ENCODE measurements at regions not wholly inside any gene's neighbourhood (a gene's known extent, or its start where the extent isn't known, plus 50 kb on each side); places are given as distances from the start of the nearest gene placed in this dataset.

DNA sequence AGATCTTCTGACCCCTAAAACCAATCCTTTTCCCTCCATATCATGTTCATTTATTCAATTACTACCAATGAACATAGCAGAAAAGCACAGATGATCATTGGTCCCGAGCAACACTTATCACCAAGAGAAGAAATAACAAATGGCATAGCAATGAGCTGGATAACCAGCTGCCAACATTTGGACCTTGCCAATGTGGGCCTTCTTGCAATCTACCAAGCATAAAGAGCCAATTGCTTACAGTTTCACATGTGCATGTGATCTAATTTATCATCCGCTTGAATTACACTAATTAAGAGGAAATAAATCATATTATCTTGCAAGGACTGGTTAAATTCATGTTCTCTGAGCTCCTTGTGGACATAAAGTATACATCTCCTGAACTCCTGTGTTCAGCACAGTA is 134.8 kb upstream of the HMGA2 start:
- TF ChIP-seq, protein P1, sequence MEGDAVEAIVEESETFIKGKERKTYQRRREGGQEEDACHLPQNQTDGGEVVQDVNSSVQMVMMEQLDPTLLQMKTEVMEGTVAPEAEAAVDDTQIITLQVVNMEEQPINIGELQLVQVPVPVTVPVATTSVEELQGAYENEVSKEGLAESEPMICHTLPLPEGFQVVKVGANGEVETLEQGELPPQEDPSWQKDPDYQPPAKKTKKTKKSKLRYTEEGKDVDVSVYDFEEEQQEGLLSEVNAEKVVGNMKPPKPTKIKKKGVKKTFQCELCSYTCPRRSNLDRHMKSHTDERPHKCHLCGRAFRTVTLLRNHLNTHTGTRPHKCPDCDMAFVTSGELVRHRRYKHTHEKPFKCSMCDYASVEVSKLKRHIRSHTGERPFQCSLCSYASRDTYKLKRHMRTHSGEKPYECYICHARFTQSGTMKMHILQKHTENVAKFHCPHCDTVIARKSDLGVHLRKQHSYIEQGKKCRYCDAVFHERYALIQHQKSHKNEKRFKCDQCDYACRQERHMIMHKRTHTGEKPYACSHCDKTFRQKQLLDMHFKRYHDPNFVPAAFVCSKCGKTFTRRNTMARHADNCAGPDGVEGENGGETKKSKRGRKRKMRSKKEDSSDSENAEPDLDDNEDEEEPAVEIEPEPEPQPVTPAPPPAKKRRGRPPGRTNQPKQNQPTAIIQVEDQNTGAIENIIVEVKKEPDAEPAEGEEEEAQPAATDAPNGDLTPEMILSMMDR (IDR thresholded peaks at IDR 0.05; ENCODE audit: insufficient read depth, low read length, poor library complexity, severe bottlenecking), result no peak
- TF ChIP-seq EZH2phosphoT487 (conservative IDR thresholded peaks at IDR 0.05; ENCODE audit: low read length), result no peak
